EL (cell line): ENCODE measurements at regions not wholly inside any gene's neighbourhood (a gene's known extent, or its start where the extent isn't known, plus 50 kb on each side); places are given as distances from the start of the nearest gene placed in this dataset.

Experiments used
- DNase-seq: peaks from one replicate; pipeline ENCODE4 v3.0.0-alpha.2; 2016

DNA sequence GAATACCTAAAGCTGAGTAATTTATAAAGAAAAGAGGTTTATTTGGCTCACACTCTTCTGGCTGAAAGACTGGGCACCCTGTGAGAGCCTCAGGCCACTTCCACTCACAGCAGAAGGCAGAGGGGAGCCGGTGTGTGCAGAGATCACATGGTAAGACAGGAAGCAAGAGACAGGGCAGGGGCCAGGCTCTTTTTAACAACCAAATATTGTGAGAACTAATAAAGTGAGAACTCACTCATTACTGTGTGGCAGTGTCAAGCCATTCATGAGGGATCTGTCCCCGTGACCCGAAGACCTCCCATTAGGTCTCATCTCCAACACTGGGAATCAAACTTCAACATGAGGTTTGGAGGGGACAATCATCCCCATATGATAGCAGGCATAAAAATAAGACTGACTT is 180.8 kb upstream of the DIO3 start:
- no peak for DNase-seq

DNA sequence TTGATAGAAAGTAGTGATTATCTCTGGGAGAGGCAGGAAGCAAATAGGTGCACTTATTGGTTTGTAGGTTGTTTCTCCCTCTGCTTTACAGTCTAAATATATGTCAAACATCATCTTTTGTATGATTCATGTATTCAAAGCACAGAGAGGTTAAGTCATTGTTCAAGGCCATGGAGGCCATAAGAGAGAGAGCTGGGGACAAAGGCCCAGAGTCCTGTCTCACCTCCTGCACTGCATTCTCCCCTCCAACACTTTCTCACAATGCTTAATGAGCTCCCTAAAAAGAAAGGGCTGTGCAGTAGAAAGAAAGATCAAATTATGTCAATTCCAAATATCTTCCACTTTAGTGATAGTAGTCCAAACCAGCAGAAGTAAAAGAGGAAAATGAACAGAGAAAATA is 180.4 kb upstream of the DIO3 start:
- DNase-seq: no peak

DNA sequence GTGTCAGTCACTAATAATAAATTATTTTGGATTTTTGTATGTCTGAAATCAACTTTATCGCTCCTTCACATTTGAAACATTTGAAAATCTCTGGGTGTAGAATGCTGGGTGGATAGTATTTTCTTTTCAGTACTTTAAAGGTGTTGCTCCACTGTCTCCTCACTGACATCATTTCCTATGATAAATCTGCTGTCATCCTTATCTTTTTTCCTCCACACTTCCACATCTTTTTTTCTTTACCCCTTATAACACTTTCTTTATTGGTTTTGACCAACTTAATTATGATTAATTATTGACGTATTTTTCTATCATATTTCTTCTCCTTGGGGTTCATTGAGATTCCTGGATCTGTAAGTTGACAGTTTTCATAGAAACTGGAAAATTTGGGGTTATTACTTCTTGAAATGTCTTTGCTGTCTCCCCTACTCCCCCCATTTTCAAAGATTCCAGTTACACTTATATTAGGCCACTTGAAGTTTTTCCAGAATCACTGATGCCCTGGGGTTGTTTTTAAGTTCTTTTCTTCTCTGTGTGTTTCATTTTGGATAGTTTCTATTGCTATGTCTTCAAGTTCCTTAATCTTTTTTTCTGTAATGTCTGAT is 177.5 kb upstream of the DIO3 start:
- DNase-seq: no peak

DNA sequence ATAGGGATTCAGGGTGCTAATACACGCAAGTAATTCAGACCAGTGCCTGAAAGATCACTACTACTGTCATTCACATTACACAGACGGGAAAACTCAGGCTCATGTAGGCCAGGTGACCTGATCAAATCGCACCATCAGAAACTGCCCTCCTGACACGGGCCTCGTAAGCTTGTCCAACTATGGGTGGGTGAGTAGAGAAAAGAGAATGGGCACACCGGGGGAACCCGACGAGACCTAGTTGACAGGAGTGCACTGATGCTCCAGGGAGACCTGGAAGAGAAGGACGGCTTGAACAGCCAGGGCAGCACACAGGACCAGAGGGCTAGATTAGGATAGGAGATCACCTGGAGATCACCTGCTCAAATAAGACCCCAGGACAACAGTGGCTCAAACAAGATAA is 166.9 kb upstream of the DIO3 start:
- DNase-seq: no peak

DNA sequence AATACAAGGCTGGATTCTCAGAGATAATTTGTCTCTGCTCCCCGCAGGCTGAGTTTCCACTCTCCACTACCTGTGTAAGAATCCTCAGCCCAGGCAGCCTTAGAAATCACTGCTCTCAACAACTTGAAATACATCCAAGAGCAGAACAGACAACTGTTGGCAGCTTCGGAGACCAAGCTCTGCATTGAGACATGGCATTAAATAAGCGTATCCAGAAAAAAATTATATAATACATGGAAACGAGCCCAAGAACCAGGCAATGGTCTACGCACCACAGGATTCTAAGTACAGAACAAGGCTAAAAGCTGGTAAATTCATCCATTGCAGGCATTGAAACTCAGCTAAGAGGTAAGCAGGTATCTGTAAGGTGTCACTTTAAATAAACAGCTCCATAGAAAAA is 165.5 kb upstream of the DIO3 start:
- no peak for DNase-seq

DNA sequence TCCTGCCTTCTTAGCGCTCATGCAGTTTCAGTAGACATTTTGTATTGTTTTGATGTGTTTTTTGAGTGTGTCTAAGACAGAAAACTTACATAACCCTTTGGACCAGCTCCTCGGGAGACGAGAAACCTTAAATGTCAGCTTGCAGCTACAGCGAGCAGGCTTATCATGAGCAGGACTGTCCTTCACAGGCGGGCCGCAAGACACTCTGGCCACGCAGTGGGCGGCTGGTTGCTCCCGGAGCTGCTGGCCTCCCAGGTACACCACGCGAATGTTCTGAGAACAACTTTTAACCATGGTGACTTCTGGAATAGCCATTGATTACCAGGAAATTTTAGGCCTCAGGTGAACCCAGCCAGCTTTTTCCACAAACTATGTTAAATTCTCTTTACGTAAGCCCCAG is 164.1 kb upstream of the DIO3 start:
- no peak for DNase-seq

DNA sequence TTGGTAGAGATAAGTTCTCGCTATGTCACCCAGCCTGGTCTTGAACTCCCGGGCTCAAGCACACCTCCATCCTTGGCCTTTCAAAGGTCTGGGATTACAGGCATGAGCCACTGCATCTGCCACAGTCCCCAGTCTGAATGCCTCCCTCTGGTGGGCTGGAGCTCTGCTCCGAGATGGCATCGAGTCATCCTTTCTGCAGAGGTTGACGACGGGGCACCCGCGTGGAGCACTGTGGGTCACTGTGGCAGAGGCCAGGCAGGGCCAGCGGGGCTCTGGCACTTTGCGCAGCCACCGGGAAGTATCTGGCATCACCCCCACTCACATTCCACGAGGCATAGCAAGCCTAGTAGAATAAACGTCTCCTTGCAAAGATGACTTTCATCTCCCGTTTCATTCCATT is 163.3 kb upstream of the DIO3 start:
- no peak for DNase-seq

DNA sequence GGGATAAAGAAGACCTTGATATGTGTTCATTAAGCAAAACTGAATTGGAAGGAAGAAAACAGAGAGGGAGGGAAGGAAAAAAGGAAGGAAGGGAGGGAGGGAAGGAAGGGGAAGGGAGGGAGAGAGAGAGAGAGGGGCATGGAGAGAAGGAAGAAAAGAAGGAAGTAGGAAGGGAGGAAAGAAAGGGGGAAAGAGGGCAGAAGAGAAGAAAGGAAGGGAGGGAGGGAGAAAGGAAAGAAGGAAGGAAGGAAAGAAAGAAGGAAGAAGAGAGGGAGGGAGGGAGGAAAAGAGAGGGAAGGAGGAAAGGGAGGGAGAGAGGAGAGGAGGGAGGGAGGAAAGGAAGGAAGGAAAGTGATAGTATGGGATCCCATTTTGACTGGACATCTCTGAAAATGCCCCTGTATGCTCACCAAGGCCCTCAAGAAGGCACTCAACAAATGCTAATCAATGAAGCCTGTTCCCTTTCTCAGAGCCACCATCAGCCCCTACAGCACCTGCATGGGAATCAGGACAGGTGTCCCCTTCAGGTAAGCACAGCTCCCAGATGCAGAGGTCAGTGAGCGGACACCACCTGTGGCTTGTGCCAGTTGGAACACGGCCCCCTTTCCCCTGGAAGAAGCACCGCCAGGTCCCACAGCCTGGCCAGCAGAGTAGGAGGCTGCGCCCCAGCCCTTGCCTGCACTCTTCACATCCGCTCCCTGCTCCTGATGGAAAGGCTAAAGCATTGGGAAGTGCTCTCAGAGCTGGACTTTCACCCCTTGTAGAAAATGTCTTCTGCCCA is 161.4 kb upstream of the DIO3 start:
- DNase-seq: no peak

DNA sequence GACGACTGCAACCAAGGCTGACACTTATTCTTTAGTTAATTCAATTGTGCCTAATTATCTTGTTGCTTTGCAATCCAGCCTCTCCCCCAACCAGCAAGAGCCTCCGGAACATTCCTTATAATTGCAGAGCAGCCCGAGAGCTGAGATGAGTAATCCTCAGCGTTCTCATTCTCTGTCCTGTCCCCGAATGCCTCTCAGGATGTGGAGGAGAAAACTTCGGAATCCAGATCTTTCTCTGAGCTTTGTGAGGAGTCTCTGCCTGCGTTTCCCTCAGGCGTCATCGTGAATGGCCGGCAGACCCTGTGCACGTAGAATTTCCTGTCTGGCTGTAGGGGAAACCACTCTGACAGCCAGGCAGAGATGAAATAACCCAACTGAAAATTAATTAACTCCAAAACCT is 160.5 kb upstream of the DIO3 start:
- DNase-seq: peak; percentile 20

DNA sequence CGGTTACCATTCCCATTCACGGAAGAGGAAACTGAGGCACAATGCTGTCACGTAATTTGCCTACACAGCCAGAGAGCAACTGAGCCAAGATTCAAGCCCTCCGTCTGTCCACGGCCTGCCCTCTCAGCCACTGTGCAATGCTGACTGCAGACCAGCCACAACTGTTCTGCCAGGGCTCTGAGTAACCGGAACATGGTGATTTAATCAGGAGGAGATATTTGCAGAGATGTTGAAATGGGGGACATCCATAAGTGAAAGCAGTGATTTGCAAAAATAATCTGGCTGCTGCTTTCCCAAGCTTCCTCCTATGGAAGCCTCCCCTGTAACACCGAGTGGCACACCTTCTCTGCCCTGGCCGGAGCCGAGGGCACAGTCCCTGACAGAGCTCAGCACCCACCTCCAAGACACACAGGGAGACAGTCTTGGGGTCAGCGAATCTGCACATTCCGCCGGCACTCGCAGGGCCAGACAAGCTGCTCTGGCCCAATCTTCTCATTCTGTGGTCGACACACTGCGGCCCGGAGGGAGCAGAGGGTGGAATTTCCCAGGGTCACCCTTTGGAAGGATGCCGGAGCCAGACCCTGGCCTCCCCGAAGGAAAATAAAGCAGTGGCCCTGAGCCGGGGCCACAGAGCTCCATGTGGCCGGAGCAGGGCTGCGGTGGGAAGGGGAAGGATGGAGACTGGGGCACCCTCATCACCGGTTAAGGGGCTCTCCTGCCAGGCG is 158.2 kb upstream of the DIO3 start:
- DNase-seq: no peak

DNA sequence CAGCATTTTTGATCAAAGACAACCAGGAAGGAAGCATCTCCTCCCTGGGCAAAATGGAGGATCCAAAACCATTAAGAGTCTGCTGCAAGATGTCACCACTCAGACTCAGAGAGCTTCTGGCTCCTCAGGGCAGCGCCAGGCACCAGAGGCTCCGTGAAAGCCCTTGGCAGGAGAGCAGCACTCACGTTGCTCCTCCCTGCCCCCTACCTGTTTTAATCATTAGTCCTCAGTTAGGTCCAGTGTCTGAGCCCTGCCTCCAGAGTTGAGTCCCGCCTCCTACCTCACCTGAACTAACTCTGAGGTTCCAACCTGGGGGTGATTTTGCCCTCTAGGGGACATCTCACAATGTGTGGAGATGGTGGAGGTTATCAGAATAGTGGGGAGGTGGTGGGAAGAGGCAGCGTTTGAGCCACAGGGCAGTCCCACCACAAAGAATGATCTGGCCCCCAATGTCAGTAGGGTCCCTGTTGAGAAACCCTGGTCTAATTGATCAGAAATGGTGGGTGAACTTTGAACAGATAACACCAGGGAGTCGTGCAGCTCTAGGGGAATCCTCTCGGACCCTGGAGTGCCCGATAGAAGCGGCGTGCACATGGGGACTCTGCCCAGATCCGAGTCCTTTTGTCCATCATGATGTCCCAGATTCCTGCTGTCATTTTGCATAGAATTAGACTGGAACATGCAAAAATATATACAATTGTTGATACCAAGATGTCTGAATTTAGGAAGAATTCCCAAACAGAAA is 156.7 kb upstream of the DIO3 start:
- no peak for DNase-seq

DNA sequence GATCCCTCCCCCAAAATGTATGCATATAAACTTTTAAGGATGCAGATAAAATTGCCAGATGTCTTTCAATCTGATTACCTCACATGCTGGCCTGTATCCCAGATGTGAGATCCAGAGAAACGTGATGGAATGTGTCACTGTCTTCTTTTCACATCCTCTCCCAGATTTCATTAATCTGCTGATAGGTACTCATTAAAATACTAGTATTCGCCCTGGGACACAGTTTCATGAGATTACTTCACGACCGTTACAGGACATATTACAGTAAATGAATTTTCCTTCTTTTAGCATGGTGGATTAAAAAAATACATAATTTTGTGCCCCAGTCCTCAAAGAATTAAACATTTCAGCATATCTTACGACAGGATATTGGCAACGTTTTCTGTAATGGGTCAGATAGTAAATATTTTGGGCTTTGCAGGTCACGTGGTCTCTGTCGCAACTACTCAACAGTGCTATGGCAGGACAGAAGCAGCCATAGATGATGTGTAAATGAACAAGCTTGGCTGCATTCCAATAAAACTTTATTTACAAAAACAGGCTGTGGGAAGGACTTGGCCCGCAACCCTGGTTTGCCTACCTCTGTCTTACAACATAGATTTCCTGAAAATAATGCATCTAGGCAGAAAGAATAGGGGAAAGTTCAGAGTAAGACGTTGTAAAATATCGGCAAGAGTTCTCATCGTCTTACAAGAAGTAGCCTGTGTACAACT is 156.0 kb upstream of the DIO3 start:
- peak; percentile 11 for DNase-seq

DNA sequence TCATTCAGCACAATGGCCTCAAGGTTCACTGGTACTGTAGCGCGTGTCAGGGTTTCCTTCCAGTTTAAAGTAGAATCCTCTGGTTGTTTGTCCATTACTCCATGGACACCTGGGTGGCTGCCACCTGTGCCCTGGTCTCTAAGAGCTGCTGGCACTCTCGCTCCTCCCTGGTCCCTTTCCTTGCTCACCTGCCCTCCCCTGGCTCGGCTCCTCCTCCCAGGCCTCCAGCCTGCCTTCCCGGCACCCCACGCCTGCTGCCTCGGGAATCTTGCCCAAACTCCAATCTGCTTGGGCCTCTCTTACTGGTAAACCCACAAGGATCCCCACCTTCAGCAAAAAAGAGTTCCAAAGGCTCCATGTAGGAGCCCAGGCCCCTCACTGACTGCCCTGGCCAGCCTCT is 154.4 kb upstream of the DIO3 start:
- DNase-seq: no peak

DNA sequence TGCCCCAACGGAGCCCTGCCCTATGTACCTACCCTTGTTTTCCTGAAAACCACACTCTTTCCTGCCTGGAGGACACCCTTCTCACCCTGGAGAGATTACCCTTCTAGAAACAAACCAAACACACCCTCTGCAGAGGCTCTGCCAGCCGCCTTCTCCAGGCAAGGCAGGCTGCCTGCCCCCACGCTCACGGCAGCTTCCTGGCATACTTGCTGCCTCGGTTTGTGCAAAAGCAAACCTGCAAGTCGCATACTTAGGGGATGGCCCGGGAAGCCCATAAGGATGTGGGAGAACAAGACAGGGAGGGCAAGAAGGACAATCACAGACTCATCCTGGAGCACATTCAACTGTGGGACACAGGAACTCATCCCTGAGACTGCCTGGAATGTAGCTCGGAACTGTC is 154.0 kb upstream of the DIO3 start:
- no peak for DNase-seq

DNA sequence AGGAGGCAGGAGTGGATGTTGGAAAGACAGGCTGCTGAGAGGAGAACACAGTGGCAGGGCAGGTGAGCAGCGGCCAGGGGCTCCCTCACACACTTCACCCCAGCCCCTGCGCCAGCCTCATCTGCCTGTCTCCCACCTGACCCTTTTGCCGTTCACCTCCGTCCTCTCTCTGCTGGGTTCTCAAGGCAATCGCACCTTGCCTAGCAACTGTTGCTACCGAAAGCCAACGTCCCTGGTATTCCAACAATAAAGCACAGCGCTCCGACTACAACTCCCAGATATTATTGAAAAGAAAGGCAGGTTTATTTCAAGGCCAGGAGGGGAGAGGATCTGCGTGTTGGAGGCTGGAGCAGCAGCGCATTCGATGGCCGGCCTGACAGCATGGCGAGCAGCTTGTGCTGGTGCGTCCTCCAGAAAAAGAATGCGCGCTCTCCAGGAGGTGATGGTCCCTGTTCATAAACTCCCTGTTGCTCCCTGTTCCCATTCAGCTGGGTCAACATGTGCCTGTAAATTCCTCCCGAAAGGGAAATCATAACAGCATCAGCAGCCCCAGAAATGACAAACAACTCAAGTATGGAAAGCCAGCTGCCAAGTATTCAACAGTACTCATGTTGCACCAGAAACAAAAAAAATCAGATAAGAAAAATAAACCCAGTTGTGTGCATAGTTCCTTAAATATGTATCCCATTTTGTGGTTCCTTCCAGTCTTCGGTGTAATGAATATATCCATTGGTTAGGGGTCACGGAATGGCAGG is 153.0 kb upstream of the DIO3 start:
- DNase-seq: peak; percentile 71

DNA sequence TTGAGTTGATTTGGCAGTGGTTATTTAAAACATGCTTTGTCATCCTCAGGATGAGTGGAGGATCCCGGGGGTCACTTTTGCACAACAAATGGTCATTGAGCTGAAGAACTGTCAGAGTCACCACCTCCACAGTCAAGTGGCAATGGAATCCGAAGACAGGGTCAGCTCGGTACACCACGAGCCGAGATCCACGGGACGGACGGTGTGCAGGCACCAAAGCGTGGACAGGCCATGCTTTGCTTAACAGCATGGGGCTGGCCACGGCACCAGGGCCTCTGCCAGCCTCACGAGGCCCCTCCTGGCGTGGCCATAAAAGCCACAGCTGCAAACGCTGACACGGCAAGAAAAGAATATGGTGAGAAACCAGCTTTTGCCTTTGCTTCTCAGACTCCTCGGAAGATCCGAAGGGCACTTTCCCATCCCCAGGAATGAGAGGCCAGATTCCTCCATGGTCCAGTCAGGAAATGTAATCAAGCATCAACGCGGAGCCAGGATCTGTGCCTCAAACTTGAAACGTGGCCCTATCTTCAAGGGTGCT is 152.2 kb upstream of the DIO3 start:
- no peak for DNase-seq

DNA sequence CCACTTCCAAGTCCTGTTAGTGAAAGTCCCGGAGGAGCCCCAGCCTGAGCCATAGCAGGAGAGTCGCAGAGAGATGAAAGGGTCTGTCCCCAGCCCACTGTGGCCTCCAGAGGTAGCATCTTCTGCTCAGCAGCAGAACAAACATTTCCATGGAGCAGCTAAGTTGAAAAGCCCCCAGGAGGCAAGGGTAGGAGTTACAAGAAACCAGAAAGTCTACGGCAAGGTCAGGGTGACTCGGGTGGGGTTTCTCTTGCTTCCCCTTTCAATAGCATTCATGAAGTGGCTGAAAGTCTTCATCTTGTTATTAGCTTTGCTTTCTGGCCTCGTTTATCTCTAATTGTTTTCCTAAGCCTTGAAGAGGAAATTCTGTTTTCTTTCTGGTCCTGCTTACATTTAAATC is 151.2 kb upstream of the DIO3 start:
- no peak for DNase-seq

DNA sequence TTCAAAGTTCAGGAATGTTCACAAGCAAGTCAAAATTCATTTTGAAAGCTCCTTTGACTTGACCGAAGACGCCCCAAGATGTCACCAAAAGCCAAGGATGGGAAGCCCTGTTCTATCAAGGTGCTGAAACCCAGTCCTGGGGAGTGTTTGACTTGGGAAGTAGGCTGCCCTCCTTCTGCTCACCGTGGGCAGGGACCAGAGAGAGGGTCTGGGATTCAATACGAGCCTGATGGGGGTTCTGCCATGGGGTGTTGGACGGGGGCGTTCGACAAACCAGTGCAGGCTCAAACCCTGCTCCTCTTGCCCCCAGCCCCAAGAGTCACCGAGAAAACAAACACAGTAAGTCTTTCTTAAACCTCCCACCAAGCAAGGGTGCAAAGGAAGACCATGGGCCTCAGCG is 150.1 kb upstream of the DIO3 start:
- no peak for DNase-seq

DNA sequence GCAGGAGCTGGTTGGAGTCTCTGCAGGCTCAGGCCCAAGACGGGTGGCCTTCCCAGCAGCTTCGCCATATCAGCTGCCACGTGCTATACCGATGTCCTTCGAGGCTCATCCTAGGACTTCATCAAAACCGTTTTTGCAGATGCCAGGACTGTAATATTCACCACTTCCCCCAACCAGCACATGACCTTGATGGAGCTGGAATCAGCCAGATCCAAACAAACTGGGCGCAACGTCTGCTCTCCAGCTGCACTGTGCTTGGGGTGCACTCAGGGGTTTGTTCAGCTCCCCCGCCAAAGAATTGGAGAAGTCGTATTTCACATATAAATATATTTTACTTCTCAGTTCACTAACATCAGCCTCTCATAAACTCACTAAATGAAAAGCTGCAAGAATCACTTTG is 149.5 kb upstream of the DIO3 start:
- DNase-seq: no peak

DNA sequence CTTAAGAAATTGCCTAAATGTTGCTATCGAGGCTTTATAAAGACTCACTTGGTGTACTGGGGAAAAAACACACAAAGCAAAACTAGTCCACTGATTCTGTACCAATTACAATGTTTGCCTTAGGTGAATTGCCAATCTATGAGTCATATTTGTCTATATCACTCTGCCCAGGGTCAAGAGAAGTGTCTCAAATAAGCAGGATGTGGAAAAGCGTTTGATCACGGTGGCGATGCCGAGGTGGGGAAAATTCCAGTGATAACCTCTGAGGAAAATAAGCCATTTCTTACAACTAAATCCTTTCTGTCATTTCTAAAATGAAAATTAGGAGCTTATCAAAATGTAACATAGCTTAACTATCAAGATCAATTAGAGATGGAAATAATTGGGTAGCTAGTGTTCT is 148.6 kb upstream of the DIO3 start:
- DNase-seq: no peak

DNA sequence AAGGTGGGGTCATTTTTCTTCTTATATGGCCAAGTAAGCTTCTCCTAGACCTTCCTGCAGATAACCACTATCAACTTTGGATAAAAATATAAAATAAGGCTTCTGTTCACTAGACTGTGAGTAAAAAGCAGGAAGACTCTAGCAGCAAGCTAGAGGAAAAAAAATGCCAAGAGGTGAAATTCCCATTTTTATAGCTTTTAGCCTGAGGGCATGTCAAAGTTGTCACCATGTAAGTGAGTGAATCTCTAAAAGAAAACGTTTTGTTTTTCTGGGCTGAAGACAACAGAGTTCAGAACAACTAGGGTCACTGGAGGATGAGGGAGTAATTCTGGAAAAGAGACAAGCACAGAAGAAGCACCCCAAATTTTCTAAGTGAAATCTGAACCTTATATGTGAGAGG is 143.9 kb upstream of the DIO3 start:
- DNase-seq: no peak

DNA sequence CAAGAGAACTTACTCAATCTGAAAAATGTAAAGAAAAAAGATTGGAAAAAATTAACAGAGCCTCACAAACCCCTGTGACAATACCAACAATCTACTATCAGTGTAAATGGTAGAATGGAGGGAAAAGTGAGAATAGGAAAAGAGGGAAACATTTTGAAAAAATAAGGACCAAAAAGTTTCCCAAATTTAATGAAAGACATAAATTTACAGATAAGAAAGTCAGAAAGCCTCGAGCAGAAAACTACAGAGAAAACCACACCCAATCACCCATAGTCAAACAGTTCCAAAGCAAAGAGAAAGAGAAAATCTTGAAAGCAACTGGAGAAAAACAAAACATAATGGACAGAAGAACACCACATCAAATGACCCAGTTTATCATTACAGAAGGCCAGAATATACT is 142.7 kb upstream of the DIO3 start:
- DNase-seq: no peak
